ENCODE measurements at regions not wholly inside any gene's neighbourhood (a gene's known extent, or its start where the extent isn't known, plus 50 kb on each side); places are given as distances from the start of the nearest gene placed in this dataset.
"Not testable (repeated sequence)": the region's sequence is repeated elsewhere in the genome, so short reads cannot be mapped to it uniquely, and the experiment has no call there.

GRCh38 chr12:73220951-73221350 is 948.8 kb downstream of the TRHDE start:
- H3K4me1 ChIP-seq (ENCODE audit: control insufficient read depth in 1 of 2, insufficient read depth in 2 of 2, low read length in 2 of 2), result no peaks in the 10 kb centered on the region
- H3K27ac ChIP-seq (ENCODE audit: low read length), result no peak overlapping the region
- no peaks in the 10 kb centered on the region for H3K27me3 ChIP-seq (ENCODE audit: low read depth, low read length)
- H3K36me3 ChIP-seq (ENCODE audit: control insufficient read depth in 1 of 2, insufficient read depth in 2 of 2, low read length in 2 of 2), result no peaks in the 10 kb centered on the region
- no peak overlapping the region for H3K4me3 ChIP-seq (ENCODE audit: low read depth in 1 of 2, low read length in 2 of 2)
- H3K9me3 ChIP-seq (ENCODE audit: control insufficient read depth in 1 of 2, low read length in 2 of 2), result no peaks in the 10 kb centered on the region

- Histone ChIP-seq H3K9me3 (ENCODE audit: control insufficient read depth in 1 of 2, low read length in 2 of 2) (no peaks in the 10 kb centered on the region), H3K4me1 (ENCODE audit: control insufficient read depth in 1 of 2, insufficient read depth in 2 of 2, low read length in 2 of 2) (no peaks in the 10 kb centered on the region), H3K27me3 (ENCODE audit: low read depth, low read length) (no peaks in the 10 kb centered on the region), H3K4me3 (ENCODE audit: low read depth in 1 of 2, low read length in 2 of 2) (no peak overlapping the region), H3K36me3 (ENCODE audit: control insufficient read depth in 1 of 2, insufficient read depth in 2 of 2, low read length in 2 of 2) (no peaks in the 10 kb centered on the region), H3K27ac (ENCODE audit: low read length) (no peak overlapping the region)
Measured at GRCh38 chr12:73221398-73221797, 949.2 kb downstream of the TRHDE start.

GRCh38 chr12:73221836-73222235 is 949.7 kb downstream of the TRHDE start:
- Histone ChIP-seq H3K27ac (ENCODE audit: low read length) (no peak overlapping the region), H3K9me3 (ENCODE audit: control insufficient read depth in 1 of 2, low read length in 2 of 2) (no peaks in the 10 kb centered on the region)

GRCh38 chr12:73225371-73225937 is 953.3 kb downstream of the TRHDE start:
- H3K36me3 ChIP-seq (ENCODE audit: control insufficient read depth in 1 of 2, insufficient read depth in 2 of 2, low read length in 2 of 2), result no peaks in the 10 kb centered on the region
- H3K27me3 ChIP-seq (ENCODE audit: low read depth, low read length), result no peaks in the 10 kb centered on the region
- no peak overlapping the region for H3K27ac ChIP-seq (ENCODE audit: low read length)
- no peaks in the 10 kb centered on the region for H3K4me1 ChIP-seq (ENCODE audit: control insufficient read depth in 1 of 2, insufficient read depth in 2 of 2, low read length in 2 of 2)
- no peak overlapping the region for H3K4me3 ChIP-seq (ENCODE audit: low read depth in 1 of 2, low read length in 2 of 2)
- H3K9me3 ChIP-seq (ENCODE audit: control insufficient read depth in 1 of 2, low read length in 2 of 2), result no peaks in the 10 kb centered on the region

More at GRCh38 chr12:73221836-73222235, 949.7 kb downstream of the TRHDE start:
- no peaks in the 10 kb centered on the region for H3K36me3 ChIP-seq (ENCODE audit: control insufficient read depth in 1 of 2, insufficient read depth in 2 of 2, low read length in 2 of 2)
- no peaks in the 10 kb centered on the region for H3K4me1 ChIP-seq (ENCODE audit: control insufficient read depth in 1 of 2, insufficient read depth in 2 of 2, low read length in 2 of 2)
- no peaks in the 10 kb centered on the region for H3K27me3 ChIP-seq (ENCODE audit: low read depth, low read length)
- H3K4me3 ChIP-seq (ENCODE audit: low read depth in 1 of 2, low read length in 2 of 2), result no peak overlapping the region

GRCh38 chr12:73225941-73226340 is 953.8 kb downstream of the TRHDE start:
- H3K4me3 ChIP-seq (ENCODE audit: low read depth in 1 of 2, low read length in 2 of 2), result no peak overlapping the region
- no peaks in the 10 kb centered on the region for H3K27me3 ChIP-seq (ENCODE audit: low read depth, low read length)
- H3K4me1 ChIP-seq (ENCODE audit: control insufficient read depth in 1 of 2, insufficient read depth in 2 of 2, low read length in 2 of 2), result no peaks in the 10 kb centered on the region
- H3K27ac ChIP-seq (ENCODE audit: low read length), result no peak overlapping the region
- no peaks in the 10 kb centered on the region for H3K9me3 ChIP-seq (ENCODE audit: control insufficient read depth in 1 of 2, low read length in 2 of 2)
- H3K36me3 ChIP-seq (ENCODE audit: control insufficient read depth in 1 of 2, insufficient read depth in 2 of 2, low read length in 2 of 2), result no peaks in the 10 kb centered on the region

GRCh38 chr12:73226593-73226992 is 954.4 kb downstream of the TRHDE start:
- no peak overlapping the region for H3K27ac ChIP-seq (ENCODE audit: low read length)
- H3K4me3 ChIP-seq (ENCODE audit: low read depth in 1 of 2, low read length in 2 of 2), result no peak overlapping the region
- H3K4me1 ChIP-seq (ENCODE audit: control insufficient read depth in 1 of 2, insufficient read depth in 2 of 2, low read length in 2 of 2), result no peaks in the 10 kb centered on the region
- H3K36me3 ChIP-seq (ENCODE audit: control insufficient read depth in 1 of 2, insufficient read depth in 2 of 2, low read length in 2 of 2), result no peaks in the 10 kb centered on the region
- peaks cover 4 to 5% of the 10 kb centered on the region in 2 donors for H3K9me3 ChIP-seq (ENCODE audit: control insufficient read depth in 1 of 2, low read length in 2 of 2)
- H3K27me3 ChIP-seq (ENCODE audit: low read depth, low read length), result no peaks in the 10 kb centered on the region

- peaks cover 9 to 12% of the 10 kb centered on the region in 2 donors for H3K9me3 ChIP-seq (ENCODE audit: control insufficient read depth in 1 of 2, low read length in 2 of 2)
- not testable (repeated sequence) for H3K27ac ChIP-seq (ENCODE audit: low read length); H3K27me3 ChIP-seq (ENCODE audit: low read depth, low read length)
Measured at GRCh38 chr12:73228828-73229227, 956.7 kb downstream of the TRHDE start.

GRCh38 chr12:73235387-73235786 is 963.2 kb downstream of the TRHDE start:
- H3K36me3 ChIP-seq (ENCODE audit: control insufficient read depth in 1 of 2, insufficient read depth in 2 of 2, low read length in 2 of 2), result no peaks in the 10 kb centered on the region
- no peak overlapping the region for H3K4me3 ChIP-seq (ENCODE audit: low read depth in 1 of 2, low read length in 2 of 2)
- no peaks in the 10 kb centered on the region for H3K4me1 ChIP-seq (ENCODE audit: control insufficient read depth in 1 of 2, insufficient read depth in 2 of 2, low read length in 2 of 2)
- no peak overlapping the region for H3K27ac ChIP-seq (ENCODE audit: low read length)
- no peaks in the 10 kb centered on the region for H3K27me3 ChIP-seq (ENCODE audit: low read depth, low read length)
- peaks cover 9 to 26% of the 10 kb centered on the region in 2 donors for H3K9me3 ChIP-seq (ENCODE audit: control insufficient read depth in 1 of 2, low read length in 2 of 2)

More at GRCh38 chr12:73228828-73229227, 956.7 kb downstream of the TRHDE start:
- H3K4me3 ChIP-seq (ENCODE audit: low read depth in 1 of 2, low read length in 2 of 2); H3K36me3 ChIP-seq (ENCODE audit: control insufficient read depth in 1 of 2, insufficient read depth in 2 of 2, low read length in 2 of 2); H3K4me1 ChIP-seq (ENCODE audit: control insufficient read depth in 1 of 2, insufficient read depth in 2 of 2, low read length in 2 of 2): not testable (repeated sequence)

GRCh38 chr12:73240110-73240509 is 967.9 kb downstream of the TRHDE start:
- Histone ChIP-seq H3K27ac (ENCODE audit: low read length) (no peak overlapping the region), H3K4me3 (ENCODE audit: low read depth in 1 of 2, low read length in 2 of 2) (no peak overlapping the region), H3K36me3 (ENCODE audit: control insufficient read depth in 1 of 2, insufficient read depth in 2 of 2, low read length in 2 of 2) (no peaks in the 10 kb centered on the region), H3K27me3 (ENCODE audit: low read depth, low read length) (no peaks in the 10 kb centered on the region), H3K9me3 (ENCODE audit: control insufficient read depth in 1 of 2, low read length in 2 of 2) (peaks cover 0 to 8% of the 10 kb centered on the region in 2 donors), H3K4me1 (ENCODE audit: control insufficient read depth in 1 of 2, insufficient read depth in 2 of 2, low read length in 2 of 2) (no peaks in the 10 kb centered on the region)

GRCh38 chr12:73262788-73263381 is 990.7 kb downstream of the TRHDE start:
- Histone ChIP-seq H3K4me3 (ENCODE audit: low read depth in 1 of 2, low read length in 2 of 2) (no peak overlapping the region), H3K36me3 (ENCODE audit: control insufficient read depth in 1 of 2, insufficient read depth in 2 of 2, low read length in 2 of 2) (no peaks in the 10 kb centered on the region), H3K9me3 (ENCODE audit: control insufficient read depth in 1 of 2, low read length in 2 of 2) (peaks cover 0 to 4% of the 10 kb centered on the region in 2 donors), H3K27ac (ENCODE audit: low read length) (no peak overlapping the region), H3K27me3 (ENCODE audit: low read depth, low read length) (no peaks in the 10 kb centered on the region), H3K4me1 (ENCODE audit: control insufficient read depth in 1 of 2, insufficient read depth in 2 of 2, low read length in 2 of 2) (no peaks in the 10 kb centered on the region)

- Histone ChIP-seq H3K4me1 (ENCODE audit: control insufficient read depth in 1 of 2, insufficient read depth in 2 of 2, low read length in 2 of 2) (no peaks in the 10 kb centered on the region), H3K36me3 (ENCODE audit: control insufficient read depth in 1 of 2, insufficient read depth in 2 of 2, low read length in 2 of 2) (no peaks in the 10 kb centered on the region), H3K4me3 (ENCODE audit: low read depth in 1 of 2, low read length in 2 of 2) (no peak overlapping the region), H3K9me3 (ENCODE audit: control insufficient read depth in 1 of 2, low read length in 2 of 2) (peaks cover 0 to 10% of the 10 kb centered on the region in 2 donors), H3K27ac (ENCODE audit: low read length) (no peak overlapping the region), H3K27me3 (ENCODE audit: low read depth, low read length) (no peaks in the 10 kb centered on the region)
Measured at GRCh38 chr12:73266206-73266605, 994.0 kb downstream of the TRHDE start.

GRCh38 chr12:73274976-73275375 is 1002.8 kb downstream of the TRHDE start:
- Histone ChIP-seq H3K36me3 (ENCODE audit: control insufficient read depth in 1 of 2, insufficient read depth in 2 of 2, low read length in 2 of 2) (no peaks in the 10 kb centered on the region), H3K4me3 (ENCODE audit: low read depth in 1 of 2, low read length in 2 of 2) (no peak overlapping the region), H3K4me1 (ENCODE audit: control insufficient read depth in 1 of 2, insufficient read depth in 2 of 2, low read length in 2 of 2) (no peaks in the 10 kb centered on the region), H3K27me3 (ENCODE audit: low read depth, low read length) (no peaks in the 10 kb centered on the region), H3K27ac (ENCODE audit: low read length) (no peak overlapping the region), H3K9me3 (ENCODE audit: control insufficient read depth in 1 of 2, low read length in 2 of 2) (peaks cover 0 to 3% of the 10 kb centered on the region in 2 donors)

All from muscle layer of duodenum (tissue), 2 donors.